ENCODE measurements at regions not wholly inside any gene's neighbourhood (a gene's known extent, or its start where the extent isn't known, plus 50 kb on each side); places are given as distances from the start of the nearest gene placed in this dataset.
"Not testable (repeated sequence)": the region's sequence is repeated elsewhere in the genome, so short reads cannot be mapped to it uniquely, and the experiment has no call there.

GRCh38 chr21:15472108-15473040 is 257.4 kb upstream of the USP25 start:
- Histone ChIP-seq H3K27ac (replicated peaks) (no peak overlapping the region), H3K27me3 (ENCODE audit: insufficient read depth, poor library complexity, severe bottlenecking) (no peaks in the 10 kb centered on the region), H3K4me3 (replicated peaks; ENCODE audit: insufficient read depth, low read length) (no peak overlapping the region)
- no peak for DNase-seq (ENCODE audit: low read depth in 1 of 2, low spot score in 1 of 2)
- TF ChIP-seq SPI1 (IDR thresholded peaks at IDR 0.05; ENCODE audit: borderline replicate concordance, low read depth): no peak
- TF ChIP-seq GABPA (IDR thresholded peaks at IDR 0.05; ENCODE audit: low read depth): no peak
- TF ChIP-seq, protein P1, sequence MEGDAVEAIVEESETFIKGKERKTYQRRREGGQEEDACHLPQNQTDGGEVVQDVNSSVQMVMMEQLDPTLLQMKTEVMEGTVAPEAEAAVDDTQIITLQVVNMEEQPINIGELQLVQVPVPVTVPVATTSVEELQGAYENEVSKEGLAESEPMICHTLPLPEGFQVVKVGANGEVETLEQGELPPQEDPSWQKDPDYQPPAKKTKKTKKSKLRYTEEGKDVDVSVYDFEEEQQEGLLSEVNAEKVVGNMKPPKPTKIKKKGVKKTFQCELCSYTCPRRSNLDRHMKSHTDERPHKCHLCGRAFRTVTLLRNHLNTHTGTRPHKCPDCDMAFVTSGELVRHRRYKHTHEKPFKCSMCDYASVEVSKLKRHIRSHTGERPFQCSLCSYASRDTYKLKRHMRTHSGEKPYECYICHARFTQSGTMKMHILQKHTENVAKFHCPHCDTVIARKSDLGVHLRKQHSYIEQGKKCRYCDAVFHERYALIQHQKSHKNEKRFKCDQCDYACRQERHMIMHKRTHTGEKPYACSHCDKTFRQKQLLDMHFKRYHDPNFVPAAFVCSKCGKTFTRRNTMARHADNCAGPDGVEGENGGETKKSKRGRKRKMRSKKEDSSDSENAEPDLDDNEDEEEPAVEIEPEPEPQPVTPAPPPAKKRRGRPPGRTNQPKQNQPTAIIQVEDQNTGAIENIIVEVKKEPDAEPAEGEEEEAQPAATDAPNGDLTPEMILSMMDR (IDR thresholded peaks at IDR 0.05; ENCODE audit: insufficient read depth, low read length): no peak
- no peak for TF ChIP-seq POLR2AphosphoS5 (IDR thresholded peaks at IDR 0.05; ENCODE audit: low read depth)
- TF ChIP-seq REST (IDR thresholded peaks at IDR 0.05; ENCODE audit: insufficient replicate concordance, low read depth): no peak

DNA sequence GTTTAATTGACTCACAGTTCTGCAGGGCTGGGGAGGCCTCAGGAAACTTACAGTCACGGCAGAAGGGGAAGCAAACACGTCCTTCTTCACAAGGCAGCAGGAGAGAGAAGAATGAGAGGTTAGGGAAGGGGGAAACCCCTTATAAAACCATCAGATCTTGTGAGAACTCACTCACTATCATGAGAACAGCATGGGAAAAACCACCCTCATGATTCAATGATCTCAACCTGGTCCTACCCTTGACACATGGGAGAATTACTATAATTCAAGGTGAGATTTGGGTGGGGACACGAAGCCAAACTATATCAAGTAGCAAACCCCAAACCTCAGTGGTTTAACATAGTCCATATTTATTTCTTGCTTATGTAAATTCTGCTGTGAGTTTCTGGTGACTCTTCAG is 252.0 kb upstream of the USP25 start:
- H3K27ac ChIP-seq (replicated peaks); H3K27me3 ChIP-seq (ENCODE audit: insufficient read depth, poor library complexity, severe bottlenecking); H3K4me3 ChIP-seq (replicated peaks; ENCODE audit: insufficient read depth, low read length); DNase-seq (ENCODE audit: low read depth in 1 of 2, low spot score in 1 of 2): not testable (repeated sequence)

- no peak overlapping the region for H3K27ac ChIP-seq (replicated peaks)
- TF ChIP-seq SPI1 (IDR thresholded peaks at IDR 0.05; ENCODE audit: borderline replicate concordance, low read depth) (no peak), GABPA (IDR thresholded peaks at IDR 0.05; ENCODE audit: low read depth) (no peak), REST (IDR thresholded peaks at IDR 0.05; ENCODE audit: insufficient replicate concordance, low read depth) (no peak), POLR2AphosphoS5 (IDR thresholded peaks at IDR 0.05; ENCODE audit: low read depth) (no peak)
- TF ChIP-seq, protein P1 (IDR thresholded peaks at IDR 0.05; ENCODE audit: insufficient read depth, low read length): no peak
- peaks cover under 1% of the 10 kb centered on the region for H3K27me3 ChIP-seq (ENCODE audit: insufficient read depth, poor library complexity, severe bottlenecking)
- DNase-seq (ENCODE audit: low read depth in 1 of 2, low spot score in 1 of 2): no peak
- no peak overlapping the region for H3K4me3 ChIP-seq (replicated peaks; ENCODE audit: insufficient read depth, low read length)
Observed at GRCh38 chr21:15480160-15480559, 249.6 kb upstream of the USP25 start.

- Histone ChIP-seq H3K27me3 (ENCODE audit: insufficient read depth, poor library complexity, severe bottlenecking) (peaks cover 2% of the 10 kb centered on the region), H3K4me3 (replicated peaks; ENCODE audit: insufficient read depth, low read length) (no peak overlapping the region), H3K27ac (replicated peaks) (no peak overlapping the region)
- TF ChIP-seq GABPA (IDR thresholded peaks at IDR 0.05; ENCODE audit: low read depth): no peak
- TF ChIP-seq, protein P1 (IDR thresholded peaks at IDR 0.05; ENCODE audit: insufficient read depth, low read length): peak; percentile 88
- DNase-seq (ENCODE audit: low read depth in 1 of 2, low spot score in 1 of 2): peak; percentile 43 to 80
Observed at GRCh38 chr21:15483138-15483780, 246.5 kb upstream of the USP25 start.
